ENCODE measurements at regions not wholly inside any gene's neighbourhood (a gene's known extent, or its start where the extent isn't known, plus 50 kb on each side); places are given as distances from the start of the nearest gene placed in this dataset.

GRCh38 chr6:48844696-48845095, 618.4 kb downstream of the MMUT start:
- intact Hi-C loops (cut with DNase I), result no loop called here
- Histone ChIP-seq H3K36me3 (no peaks in the 10 kb centered on the region), H3K27ac (no peak overlapping the region), H3K9me3 (no peaks in the 10 kb centered on the region), H3K4me3 (no peak overlapping the region), H3K27me3 (no peaks in the 10 kb centered on the region), H3K9ac (ENCODE audit: low read depth in 2 of 2, low read length in 2 of 2) (no peak overlapping the region), H3K4me1 (no peaks in the 10 kb centered on the region)
- DNase-seq, result no peak
- TF ChIP-seq CTCF (IDR thresholded peaks at IDR 0.05), result no peak

- intact Hi-C loops (cut with DNase I), result no loop called here
- H3K27ac ChIP-seq, result no peak overlapping the region
- TF ChIP-seq CTCF (IDR thresholded peaks at IDR 0.05), result no peak
Observed at GRCh38 chr6:48840896-48841295, 622.2 kb downstream of the MMUT start.

GRCh38 chr6:48839206-48839605, 623.8 kb downstream of the MMUT start:
- H3K9me3 ChIP-seq, result no peaks in the 10 kb centered on the region
- intact Hi-C loops (cut with DNase I), result no loop called here
- H3K36me3 ChIP-seq, result no peaks in the 10 kb centered on the region
- H3K9ac ChIP-seq (ENCODE audit: low read depth in 2 of 2, low read length in 2 of 2), result no peak overlapping the region
- no peak for DNase-seq
- TF ChIP-seq CTCF (IDR thresholded peaks at IDR 0.05), result no peak
- no peak overlapping the region for H3K27ac ChIP-seq
- H3K27me3 ChIP-seq, result no peaks in the 10 kb centered on the region
- no peaks in the 10 kb centered on the region for H3K4me1 ChIP-seq
- H3K4me3 ChIP-seq, result no peak overlapping the region

More at GRCh38 chr6:48840896-48841295, 622.2 kb downstream of the MMUT start:
- H3K9me3 ChIP-seq, result no peaks in the 10 kb centered on the region
- H3K4me1 ChIP-seq, result no peaks in the 10 kb centered on the region
- DNase-seq, result no peak
- no peaks in the 10 kb centered on the region for H3K27me3 ChIP-seq
- H3K36me3 ChIP-seq, result no peaks in the 10 kb centered on the region
- no peak overlapping the region for H3K9ac ChIP-seq (ENCODE audit: low read depth in 2 of 2, low read length in 2 of 2)
- no peak overlapping the region for H3K4me3 ChIP-seq

GRCh38 chr6:48837744-48838143, 625.3 kb downstream of the MMUT start:
- Histone ChIP-seq H3K36me3 (no peaks in the 10 kb centered on the region), H3K9me3 (no peaks in the 10 kb centered on the region), H3K27me3 (no peaks in the 10 kb centered on the region), H3K4me3 (no peak overlapping the region), H3K27ac (no peak overlapping the region), H3K4me1 (no peaks in the 10 kb centered on the region), H3K9ac (ENCODE audit: low read depth in 2 of 2, low read length in 2 of 2) (no peak overlapping the region)
- intact Hi-C loops (cut with DNase I), result no loop called here
- no peak for TF ChIP-seq CTCF (IDR thresholded peaks at IDR 0.05)
- DNase-seq, result no peak

- intact Hi-C loops (cut with DNase I), result no loop called here
- H3K36me3 ChIP-seq, result no peaks in the 10 kb centered on the region
- H3K4me1 ChIP-seq, result no peaks in the 10 kb centered on the region
- no peak for DNase-seq
- H3K9me3 ChIP-seq, result no peaks in the 10 kb centered on the region
- H3K27me3 ChIP-seq, result no peaks in the 10 kb centered on the region
- H3K27ac ChIP-seq, result no peak overlapping the region
- H3K4me3 ChIP-seq, result no peak overlapping the region
- no peak overlapping the region for H3K9ac ChIP-seq (ENCODE audit: low read depth in 2 of 2, low read length in 2 of 2)
- no peak for TF ChIP-seq CTCF (IDR thresholded peaks at IDR 0.05)
Observed at GRCh38 chr6:48835421-48835958, 627.6 kb downstream of the MMUT start.

Measured in colonic mucosa (tissue), 4 donors.